ENCODE measurements at regions not wholly inside any gene's neighbourhood (a gene's known extent, or its start where the extent isn't known, plus 50 kb on each side); places are given as distances from the start of the nearest gene placed in this dataset.

DNA sequence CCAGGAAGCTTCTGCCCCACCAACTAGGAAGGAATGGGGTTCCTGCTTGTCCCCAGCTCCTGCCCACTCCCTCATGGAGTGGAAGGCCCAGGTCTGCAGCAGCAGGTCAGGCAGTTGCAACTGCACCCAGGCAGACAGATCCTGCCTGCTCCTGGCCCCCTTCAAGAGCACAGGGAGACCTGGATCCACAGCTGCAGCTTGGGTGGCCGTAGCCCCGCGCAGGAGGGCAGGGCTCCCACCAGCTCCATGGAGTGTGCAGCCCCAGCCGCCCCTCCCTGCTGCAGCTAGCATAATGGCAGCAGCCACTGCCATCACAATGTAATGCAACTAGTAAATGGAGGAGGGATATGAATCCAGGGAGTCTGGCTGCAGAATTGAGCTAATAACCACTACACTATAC, 187.5 kb upstream of the PLET1 start:
- H3K27ac ChIP-seq (ENCODE audit: low read length) = no peak overlapping the region
- H3K27me3 ChIP-seq (ENCODE audit: low read depth, low read length) = no peaks in the 10 kb centered on the region
- no peaks in the 10 kb centered on the region for H3K4me1 ChIP-seq (ENCODE audit: control insufficient read depth in 1 of 2, insufficient read depth in 2 of 2, low read length in 2 of 2)
- H3K9me3 ChIP-seq (ENCODE audit: control insufficient read depth in 1 of 2, low read length in 2 of 2) = peaks cover 4 to 5% of the 10 kb centered on the region in 2 donors
- H3K36me3 ChIP-seq (ENCODE audit: control insufficient read depth in 1 of 2, insufficient read depth in 2 of 2, low read length in 2 of 2) = no peaks in the 10 kb centered on the region
- no peak overlapping the region for H3K4me3 ChIP-seq (ENCODE audit: low read depth in 1 of 2, low read length in 2 of 2)

DNA sequence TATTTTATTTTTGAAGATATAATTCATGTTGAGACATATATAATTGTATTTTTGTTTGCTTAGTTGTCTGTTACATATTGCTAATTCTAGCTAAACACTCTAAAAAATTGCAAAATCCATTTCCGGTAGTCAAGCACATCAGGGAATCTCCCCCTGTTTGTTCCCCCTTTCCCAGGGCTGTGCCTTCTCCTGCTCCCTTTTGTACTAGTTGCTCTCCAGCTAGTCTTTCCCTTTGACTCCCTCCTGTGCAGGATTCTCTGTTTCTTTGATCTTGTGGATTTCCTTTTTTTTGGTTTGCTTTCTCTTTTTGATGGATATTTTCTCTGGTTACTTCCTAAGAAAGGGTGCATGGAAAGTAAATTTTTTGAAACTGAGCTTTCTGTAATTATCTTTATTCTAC, 188.1 kb upstream of the PLET1 start:
- Histone ChIP-seq H3K36me3 (ENCODE audit: control insufficient read depth in 1 of 2, insufficient read depth in 2 of 2, low read length in 2 of 2) (no peaks in the 10 kb centered on the region), H3K4me1 (ENCODE audit: control insufficient read depth in 1 of 2, insufficient read depth in 2 of 2, low read length in 2 of 2) (no peaks in the 10 kb centered on the region), H3K4me3 (ENCODE audit: low read depth in 1 of 2, low read length in 2 of 2) (no peak overlapping the region), H3K9me3 (ENCODE audit: control insufficient read depth in 1 of 2, low read length in 2 of 2) (peaks cover 4 to 5% of the 10 kb centered on the region in 2 donors), H3K27me3 (ENCODE audit: low read depth, low read length) (no peaks in the 10 kb centered on the region), H3K27ac (ENCODE audit: low read length) (no peak overlapping the region)

DNA sequence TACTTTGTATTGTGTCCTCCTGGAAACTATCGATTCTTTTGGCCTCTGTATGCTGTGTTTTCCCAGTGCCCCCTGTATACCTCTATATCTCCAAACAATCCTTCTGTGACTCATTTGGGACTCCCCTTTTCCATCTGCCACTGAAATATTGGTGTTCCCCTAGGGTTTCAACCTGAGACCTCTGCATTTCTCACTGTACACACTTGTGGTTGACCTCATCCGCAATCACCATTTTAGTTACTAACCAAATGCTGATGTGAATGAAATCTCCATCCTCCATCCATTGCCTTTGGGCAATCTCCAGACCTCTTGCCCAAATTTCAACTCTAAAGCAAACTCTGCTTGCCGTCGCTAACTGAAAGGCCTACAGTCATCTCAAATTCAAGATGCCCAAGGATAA, 190.6 kb upstream of the PLET1 start:
- H3K4me3 ChIP-seq (ENCODE audit: low read depth in 1 of 2, low read length in 2 of 2) = no peak overlapping the region
- no peaks in the 10 kb centered on the region for H3K36me3 ChIP-seq (ENCODE audit: control insufficient read depth in 1 of 2, insufficient read depth in 2 of 2, low read length in 2 of 2)
- no peaks in the 10 kb centered on the region for H3K9me3 ChIP-seq (ENCODE audit: control insufficient read depth in 1 of 2, low read length in 2 of 2)
- no peaks in the 10 kb centered on the region for H3K4me1 ChIP-seq (ENCODE audit: control insufficient read depth in 1 of 2, insufficient read depth in 2 of 2, low read length in 2 of 2)
- H3K27me3 ChIP-seq (ENCODE audit: low read depth, low read length) = no peaks in the 10 kb centered on the region
- no peak overlapping the region for H3K27ac ChIP-seq (ENCODE audit: low read length)

DNA sequence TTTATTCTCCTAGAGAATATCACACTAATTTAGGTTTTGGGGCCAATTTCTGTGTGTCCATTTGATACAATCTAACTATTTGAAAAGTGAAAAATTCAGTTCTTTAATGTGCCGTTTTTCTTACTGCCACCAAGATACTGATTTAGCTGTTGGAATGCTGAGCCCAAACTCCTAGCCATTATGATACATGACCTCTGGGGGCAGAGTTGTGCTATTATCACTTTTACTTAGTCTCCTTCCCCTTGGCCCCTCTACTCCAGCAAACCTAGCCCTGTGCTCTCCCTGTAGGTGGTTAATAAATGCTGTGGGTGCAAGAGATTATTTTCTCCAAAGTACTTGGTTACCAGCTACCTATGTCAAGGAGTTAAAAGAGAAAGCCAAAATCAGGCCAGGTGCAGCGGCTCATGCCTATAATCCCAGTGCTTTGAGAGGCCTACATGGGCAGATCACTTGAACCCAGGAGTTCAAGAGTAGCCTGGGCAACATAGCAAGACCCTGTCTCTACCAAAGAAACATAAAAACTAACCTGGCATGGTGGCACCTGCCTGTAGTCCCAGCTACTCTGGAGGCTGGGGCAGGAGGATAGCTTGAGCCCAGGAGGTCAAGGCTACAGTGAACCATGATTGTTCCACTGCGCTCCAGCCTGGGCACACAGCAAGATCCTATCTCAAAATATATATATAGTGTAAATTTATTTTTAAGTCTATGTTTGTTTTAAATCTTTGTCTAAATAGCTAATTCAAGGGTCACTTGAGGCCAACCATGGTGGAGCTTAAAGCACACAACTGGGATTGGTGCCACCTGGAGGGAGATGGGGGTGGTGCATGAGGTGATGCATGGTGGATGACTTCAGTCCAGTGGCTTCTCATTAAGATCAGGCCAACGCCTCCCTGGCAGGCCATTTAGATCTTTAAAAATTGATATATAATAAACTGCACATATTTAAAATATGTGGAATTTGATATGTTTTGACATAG, 193.2 kb upstream of the PLET1 start:
- Histone ChIP-seq H3K4me3 (ENCODE audit: low read depth in 1 of 2, low read length in 2 of 2) (no peak overlapping the region), H3K36me3 (ENCODE audit: control insufficient read depth in 1 of 2, insufficient read depth in 2 of 2, low read length in 2 of 2) (no peaks in the 10 kb centered on the region), H3K27ac (ENCODE audit: low read length) (no peak overlapping the region), H3K9me3 (ENCODE audit: control insufficient read depth in 1 of 2, low read length in 2 of 2) (peaks cover 0 to 2% of the 10 kb centered on the region in 2 donors), H3K4me1 (ENCODE audit: control insufficient read depth in 1 of 2, insufficient read depth in 2 of 2, low read length in 2 of 2) (no peaks in the 10 kb centered on the region), H3K27me3 (ENCODE audit: low read depth, low read length) (no peaks in the 10 kb centered on the region)

DNA sequence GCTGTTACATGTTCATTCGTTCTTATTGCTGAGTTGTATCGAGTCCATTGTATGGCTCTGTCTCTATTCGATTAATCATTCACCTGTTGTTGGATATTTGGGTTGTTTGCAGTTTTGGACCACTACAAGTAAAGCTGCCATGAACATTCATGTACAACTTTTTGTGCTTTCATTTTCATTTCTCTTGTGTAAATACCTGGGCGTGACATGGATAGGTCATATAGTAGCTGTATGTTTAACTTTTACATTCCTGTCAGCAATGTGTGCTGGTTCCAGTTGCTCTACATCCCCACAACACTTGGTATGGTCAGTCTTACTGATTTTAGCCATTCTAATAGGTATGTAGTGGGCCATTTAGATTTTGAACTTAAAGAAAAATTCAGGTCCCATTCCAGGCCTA, 194.2 kb upstream of the PLET1 start:
- Histone ChIP-seq H3K27me3 (ENCODE audit: low read depth, low read length) (no peaks in the 10 kb centered on the region), H3K9me3 (ENCODE audit: control insufficient read depth in 1 of 2, low read length in 2 of 2) (peaks cover 0 to 2% of the 10 kb centered on the region in 2 donors), H3K4me3 (ENCODE audit: low read depth in 1 of 2, low read length in 2 of 2) (no peak overlapping the region), H3K4me1 (ENCODE audit: control insufficient read depth in 1 of 2, insufficient read depth in 2 of 2, low read length in 2 of 2) (no peaks in the 10 kb centered on the region), H3K36me3 (ENCODE audit: control insufficient read depth in 1 of 2, insufficient read depth in 2 of 2, low read length in 2 of 2) (no peaks in the 10 kb centered on the region), H3K27ac (ENCODE audit: low read length) (no peak overlapping the region)

DNA sequence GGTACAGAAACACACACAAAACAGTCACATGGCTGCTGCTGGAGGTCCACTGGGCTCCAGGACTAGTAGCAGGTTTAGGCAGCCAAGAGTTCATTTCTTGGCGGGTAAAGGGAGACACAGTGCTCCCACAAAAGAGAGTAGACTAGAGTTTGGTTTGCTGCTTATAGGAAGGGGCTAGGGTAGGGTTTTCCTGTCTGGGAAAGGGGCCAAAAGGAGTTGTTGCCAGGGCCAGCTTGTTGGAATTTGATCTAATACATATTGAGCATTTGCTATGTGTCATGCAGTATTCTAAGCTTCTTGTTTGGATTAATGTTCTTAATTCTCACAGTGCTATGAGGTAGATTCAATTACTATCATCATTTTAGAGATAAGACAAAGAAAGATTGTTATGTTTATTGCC, 195.1 kb upstream of the PLET1 start:
- Histone ChIP-seq H3K9me3 (ENCODE audit: control insufficient read depth in 1 of 2, low read length in 2 of 2) (peaks cover 0 to 2% of the 10 kb centered on the region in 2 donors), H3K4me3 (ENCODE audit: low read depth in 1 of 2, low read length in 2 of 2) (no peak overlapping the region), H3K4me1 (ENCODE audit: control insufficient read depth in 1 of 2, insufficient read depth in 2 of 2, low read length in 2 of 2) (no peaks in the 10 kb centered on the region), H3K36me3 (ENCODE audit: control insufficient read depth in 1 of 2, insufficient read depth in 2 of 2, low read length in 2 of 2) (no peaks in the 10 kb centered on the region), H3K27me3 (ENCODE audit: low read depth, low read length) (no peaks in the 10 kb centered on the region), H3K27ac (ENCODE audit: low read length) (no peak overlapping the region)

DNA sequence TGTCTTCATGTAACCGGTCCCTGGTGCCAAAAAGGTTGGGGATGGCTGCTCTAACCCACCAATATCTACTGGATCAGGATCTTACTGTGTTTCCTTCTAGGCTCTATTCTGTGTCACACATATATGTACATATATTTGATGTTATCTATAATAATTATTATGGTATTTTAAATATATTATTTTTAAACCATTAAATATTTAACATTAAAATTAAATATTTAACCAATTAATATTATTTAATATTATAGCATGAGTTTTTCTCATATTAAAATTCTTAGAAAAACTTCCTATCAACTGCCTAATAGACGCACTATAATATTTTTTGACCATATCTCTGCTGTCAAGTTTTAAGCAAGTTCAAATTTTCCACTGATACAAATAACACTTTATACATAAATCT, 196.9 kb upstream of the PLET1 start:
- H3K9me3 ChIP-seq (ENCODE audit: control insufficient read depth in 1 of 2, low read length in 2 of 2) = peaks cover 0 to 2% of the 10 kb centered on the region in 2 donors
- H3K27ac ChIP-seq (ENCODE audit: low read length) = no peak overlapping the region

DNA sequence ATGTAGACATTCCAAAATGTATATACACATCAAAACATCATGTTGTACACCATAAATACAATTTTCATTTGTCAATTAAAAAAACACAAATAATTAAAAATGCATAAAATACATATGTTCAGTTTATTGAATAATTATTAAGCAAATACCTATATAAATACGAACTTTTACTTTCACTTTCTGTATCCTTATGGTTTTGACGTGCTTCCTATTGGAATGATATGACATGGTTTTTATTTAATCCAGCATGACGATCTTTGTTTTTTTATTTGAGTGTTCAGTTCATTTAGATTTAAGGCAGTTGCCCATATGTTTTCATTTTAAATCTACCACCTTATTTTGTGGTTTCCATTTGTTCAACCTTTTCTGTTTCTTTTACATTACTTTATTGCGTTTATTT, 198.3 kb upstream of the PLET1 start:
- Histone ChIP-seq H3K36me3 (ENCODE audit: control insufficient read depth in 1 of 2, insufficient read depth in 2 of 2, low read length in 2 of 2) (no peaks in the 10 kb centered on the region), H3K9me3 (ENCODE audit: control insufficient read depth in 1 of 2, low read length in 2 of 2) (peaks cover 0 to 2% of the 10 kb centered on the region in 2 donors), H3K4me1 (ENCODE audit: control insufficient read depth in 1 of 2, insufficient read depth in 2 of 2, low read length in 2 of 2) (no peaks in the 10 kb centered on the region), H3K27me3 (ENCODE audit: low read depth, low read length) (no peaks in the 10 kb centered on the region), H3K27ac (ENCODE audit: low read length) (no peak overlapping the region), H3K4me3 (ENCODE audit: low read depth in 1 of 2, low read length in 2 of 2) (no peak overlapping the region)

More for the DNA sequence above, 196.9 kb upstream of the PLET1 start:
- Histone ChIP-seq H3K4me1 (ENCODE audit: control insufficient read depth in 1 of 2, insufficient read depth in 2 of 2, low read length in 2 of 2) (no peaks in the 10 kb centered on the region), H3K27me3 (ENCODE audit: low read depth, low read length) (no peaks in the 10 kb centered on the region), H3K4me3 (ENCODE audit: low read depth in 1 of 2, low read length in 2 of 2) (no peak overlapping the region), H3K36me3 (ENCODE audit: control insufficient read depth in 1 of 2, insufficient read depth in 2 of 2, low read length in 2 of 2) (no peaks in the 10 kb centered on the region)

DNA sequence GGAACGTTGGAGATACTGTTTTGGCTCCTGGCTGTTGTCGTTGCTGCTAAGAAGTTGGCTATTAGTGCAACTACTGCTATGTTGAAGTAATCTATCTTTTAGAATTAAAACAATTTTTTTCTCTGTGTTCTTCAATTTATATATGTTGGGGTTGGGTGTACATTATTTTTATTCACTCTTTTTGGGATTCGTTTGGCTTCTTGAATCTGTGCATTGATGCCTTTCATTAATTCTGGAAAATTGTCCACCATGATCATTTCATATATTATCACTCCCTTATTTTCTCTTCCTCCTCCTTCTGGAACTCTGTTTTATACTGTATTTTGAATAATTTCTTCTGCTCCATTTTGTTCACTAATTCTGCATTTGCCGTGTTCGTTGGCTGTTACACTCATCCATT, 199.5 kb upstream of the PLET1 start:
- H3K4me3 ChIP-seq (ENCODE audit: low read depth in 1 of 2, low read length in 2 of 2) = no peak overlapping the region
- no peaks in the 10 kb centered on the region for H3K36me3 ChIP-seq (ENCODE audit: control insufficient read depth in 1 of 2, insufficient read depth in 2 of 2, low read length in 2 of 2)
- no peaks in the 10 kb centered on the region for H3K4me1 ChIP-seq (ENCODE audit: control insufficient read depth in 1 of 2, insufficient read depth in 2 of 2, low read length in 2 of 2)
- no peaks in the 10 kb centered on the region for H3K27me3 ChIP-seq (ENCODE audit: low read depth, low read length)
- no peak overlapping the region for H3K27ac ChIP-seq (ENCODE audit: low read length)
- H3K9me3 ChIP-seq (ENCODE audit: control insufficient read depth in 1 of 2, low read length in 2 of 2) = peaks cover 0 to 2% of the 10 kb centered on the region in 2 donors

DNA sequence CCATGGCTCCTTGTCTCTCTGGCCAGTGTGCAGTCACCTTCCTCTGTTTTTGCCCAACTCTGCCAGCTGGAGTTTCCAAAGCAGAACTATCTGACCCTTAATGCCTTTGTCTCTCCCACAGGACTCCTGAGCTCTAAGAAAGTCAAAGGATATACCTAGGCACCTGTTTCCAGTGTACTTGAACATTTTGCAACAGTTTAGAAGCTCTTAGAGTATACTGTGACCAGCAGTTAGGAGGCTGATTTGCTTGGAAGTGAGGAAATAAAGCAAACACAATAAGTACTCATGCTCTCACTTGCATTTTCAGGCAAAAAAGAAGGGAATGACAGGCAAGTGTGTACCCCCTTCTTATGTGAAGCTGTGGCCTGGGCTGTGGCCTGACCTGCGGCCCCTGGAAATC, 204.3 kb upstream of the PLET1 start:
- no peaks in the 10 kb centered on the region for H3K9me3 ChIP-seq (ENCODE audit: control insufficient read depth in 1 of 2, low read length in 2 of 2)
- no peaks in the 10 kb centered on the region for H3K4me1 ChIP-seq (ENCODE audit: control insufficient read depth in 1 of 2, insufficient read depth in 2 of 2, low read length in 2 of 2)
- no peaks in the 10 kb centered on the region for H3K36me3 ChIP-seq (ENCODE audit: control insufficient read depth in 1 of 2, insufficient read depth in 2 of 2, low read length in 2 of 2)
- H3K4me3 ChIP-seq (ENCODE audit: low read depth in 1 of 2, low read length in 2 of 2) = no peak overlapping the region
- H3K27me3 ChIP-seq (ENCODE audit: low read depth, low read length) = no peaks in the 10 kb centered on the region
- H3K27ac ChIP-seq (ENCODE audit: low read length) = no peak overlapping the region

DNA sequence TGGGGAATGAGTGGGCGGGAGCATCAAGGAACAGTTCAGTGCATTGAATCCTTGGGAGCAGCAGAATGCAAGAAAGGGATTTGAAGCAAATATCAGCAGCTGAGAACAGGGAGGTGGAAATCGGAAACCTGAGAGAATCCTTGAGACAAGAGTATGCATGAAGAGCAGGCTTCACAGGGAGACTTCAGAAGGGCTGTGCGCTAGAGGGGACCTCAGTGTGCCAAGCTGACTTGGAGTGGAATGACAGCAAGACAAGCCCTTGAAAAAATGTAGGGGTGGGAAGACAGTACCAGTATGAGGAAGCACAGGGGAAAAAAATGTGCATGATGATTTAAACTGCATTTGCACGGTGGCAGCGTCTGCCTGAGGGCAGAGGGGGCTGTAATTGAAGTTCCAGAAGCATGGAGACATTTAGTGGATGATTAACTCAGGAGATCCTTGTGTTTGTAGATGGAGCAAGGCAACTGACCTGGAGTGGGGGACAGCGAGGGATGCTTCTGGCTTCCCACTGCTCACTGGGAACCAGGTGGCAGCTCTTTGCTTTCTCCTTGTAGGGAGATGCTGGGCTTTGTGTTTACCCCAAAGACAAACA, 204.9 kb upstream of the PLET1 start:
- Histone ChIP-seq H3K36me3 (ENCODE audit: control insufficient read depth in 1 of 2, insufficient read depth in 2 of 2, low read length in 2 of 2) (no peaks in the 10 kb centered on the region), H3K4me3 (ENCODE audit: low read depth in 1 of 2, low read length in 2 of 2) (no peak overlapping the region), H3K9me3 (ENCODE audit: control insufficient read depth in 1 of 2, low read length in 2 of 2) (no peaks in the 10 kb centered on the region), H3K27ac (ENCODE audit: low read length) (no peak overlapping the region), H3K4me1 (ENCODE audit: control insufficient read depth in 1 of 2, insufficient read depth in 2 of 2, low read length in 2 of 2) (no peaks in the 10 kb centered on the region), H3K27me3 (ENCODE audit: low read depth, low read length) (no peaks in the 10 kb centered on the region)

Measured in muscle layer of duodenum (tissue), 2 donors.